Upper lobe of left lung (tissue), 4 donors: ENCODE measurements at regions not wholly inside any gene's neighbourhood (a gene's known extent, or its start where the extent isn't known, plus 50 kb on each side); places are given as distances from the start of the nearest gene placed in this dataset.

Experiments used
- EP300 ChIP-seq, 4 donors: sonication (generic); formaldehyde crosslinking; IDR thresholded peaks; one replicate each; pipeline ENCODE4 v1.5.1; 2017; ENCODE audit warnings: antibody characterized with exemption in 4 of 4, control low read depth in 2 of 4
- TF ChIP-seq, protein P1 (sequence below), 6 experiments: fragments of 450-650 bp in 4 of 6; fragments of 200-600 bp in 2 of 6; sonication (generic) in 2 of 6; IDR thresholded peaks; one replicate each; pipeline ENCODE4 v1.5.1; 2016 to 2019; ENCODE audit warnings: antibody characterized with exemption in 6 of 6

DNA sequence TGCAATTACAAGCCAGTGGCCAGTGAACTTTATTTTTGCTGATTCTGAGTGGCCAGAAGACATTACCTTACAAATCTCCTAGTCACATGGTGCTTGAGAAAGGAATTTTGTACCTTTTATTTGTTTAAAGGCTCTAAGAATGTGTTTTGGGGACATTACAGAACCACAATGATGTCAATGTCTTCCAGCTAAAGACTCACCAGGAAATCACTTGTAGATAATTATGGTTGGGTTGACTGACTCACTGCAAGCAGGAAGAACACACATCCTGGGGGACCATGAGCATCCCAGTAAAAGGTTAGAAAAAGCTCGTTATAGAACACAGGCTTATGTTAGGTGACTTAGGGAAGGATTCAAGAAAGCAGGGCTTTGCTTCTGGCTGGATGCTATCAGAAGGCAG is 119.4 kb upstream of the FAM9B start:
- TF ChIP-seq, protein P1, sequence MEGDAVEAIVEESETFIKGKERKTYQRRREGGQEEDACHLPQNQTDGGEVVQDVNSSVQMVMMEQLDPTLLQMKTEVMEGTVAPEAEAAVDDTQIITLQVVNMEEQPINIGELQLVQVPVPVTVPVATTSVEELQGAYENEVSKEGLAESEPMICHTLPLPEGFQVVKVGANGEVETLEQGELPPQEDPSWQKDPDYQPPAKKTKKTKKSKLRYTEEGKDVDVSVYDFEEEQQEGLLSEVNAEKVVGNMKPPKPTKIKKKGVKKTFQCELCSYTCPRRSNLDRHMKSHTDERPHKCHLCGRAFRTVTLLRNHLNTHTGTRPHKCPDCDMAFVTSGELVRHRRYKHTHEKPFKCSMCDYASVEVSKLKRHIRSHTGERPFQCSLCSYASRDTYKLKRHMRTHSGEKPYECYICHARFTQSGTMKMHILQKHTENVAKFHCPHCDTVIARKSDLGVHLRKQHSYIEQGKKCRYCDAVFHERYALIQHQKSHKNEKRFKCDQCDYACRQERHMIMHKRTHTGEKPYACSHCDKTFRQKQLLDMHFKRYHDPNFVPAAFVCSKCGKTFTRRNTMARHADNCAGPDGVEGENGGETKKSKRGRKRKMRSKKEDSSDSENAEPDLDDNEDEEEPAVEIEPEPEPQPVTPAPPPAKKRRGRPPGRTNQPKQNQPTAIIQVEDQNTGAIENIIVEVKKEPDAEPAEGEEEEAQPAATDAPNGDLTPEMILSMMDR (IDR thresholded peaks at IDR 0.05): no peak
- no peak for TF ChIP-seq EP300 (IDR thresholded peaks at IDR 0.05)
